Transverse colon (tissue), 4 donors: ENCODE measurements at regions not wholly inside any gene's neighbourhood (a gene's known extent, or its start where the extent isn't known, plus 50 kb on each side); places are given as distances from the start of the nearest gene placed in this dataset.

Experiments
- CTCF ChIP-seq, 5 experiments: fragments of 200-600 bp in 3 of 5; fragments of 450-650 bp in 2 of 5; sonication (generic) in 3 of 5; IDR thresholded peaks; 1 replicate in 2 of 5; 2 replicates in 3 of 5; pipeline ENCODE4 v1.5.1; 2016 to 2017; ENCODE audit warnings: antibody characterized with exemption in 5 of 5, inconsistent platforms in 3 of 5, mild to moderate bottlenecking in 2 of 5, moderate library complexity in 1 of 5
- EP300 ChIP-seq: sonication (generic); formaldehyde crosslinking; IDR thresholded peaks from one replicate; pipeline ENCODE4 v1.6.1; 2017; ENCODE audit warnings: antibody characterized with exemption, low read depth
- POLR2A ChIP-seq: fragments of 450-650 bp; IDR thresholded peaks from one replicate; pipeline ENCODE4 v1.6.1; 2016; ENCODE audit warnings: antibody characterized with exemption, mild to moderate bottlenecking, moderate library complexity
- POLR2AphosphoS5 ChIP-seq, 3 donors: sonication (generic); formaldehyde crosslinking; IDR thresholded peaks; one replicate each; pipeline ENCODE4 v1.6.1; 2016; ENCODE audit warnings: antibody characterized with exemption in 3 of 3

GRCh38 chr11:37182031-37182430, 584.0 kb upstream of the RAG2 start:
- TF ChIP-seq POLR2AphosphoS5 (IDR thresholded peaks at IDR 0.05) (no peak), CTCF (IDR thresholded peaks at IDR 0.05) (no peak), POLR2A (no peak), EP300 (no peak)
